H1 (cell line): ENCODE measurements at regions not wholly inside any gene's neighbourhood (a gene's known extent, or its start where the extent isn't known, plus 50 kb on each side); places are given as distances from the start of the nearest gene placed in this dataset.

ENCODE experiments used
- CTCF ChIA-PET: fragments of 300-600 bp; sonication (Branson Sonifier 250); formaldehyde crosslinking; loops from one replicate; lab custom pipeline; 2021; ENCODE audit not compliant: partially characterized antibody; lab: Charles Lee
- POLR2A ChIA-PET: fragments of 300-600 bp; sonication (Branson Sonifier 250); formaldehyde crosslinking; loops from one replicate; lab custom pipeline; 2021; ENCODE audit warnings: inconsistent platforms; ENCODE audit not compliant: partially characterized antibody; lab: Charles Lee
- DNase-seq, 2 experiments: peaks; one replicate each; pipeline versions ENCODE4 v3.0.0 to v3.0.0-alpha.2; 2010 to 2022; ENCODE audit warnings: low spot score in 2 of 2, low read depth in 1 of 2, mixed read lengths in 1 of 2
- FAIRE-seq: peaks from 2 replicates; lab custom pipeline; 2011; peaks lifted over from hg19 to GRCh38; lab: Jason Lieb, UNC
- H2AFZ ChIP-seq: 2 replicates; pipeline ENCODE4 v1.8.1; 2012; ENCODE audit warnings: low read length, inconsistent platforms
- H2AK5ac ChIP-seq: 2 replicates; pipeline ENCODE4 v1.6.1; 2013; ENCODE audit warnings: low read depth, low read length
- H2BK120ac ChIP-seq: replicated peaks from 2 replicates; pipeline ENCODE3; 2013; ENCODE audit warnings: low read depth, low read length, inconsistent platforms
- H2BK12ac ChIP-seq: 2 replicates; pipeline ENCODE4 v1.6.1; 2013; ENCODE audit warnings: low read depth, low read length
- H2BK15ac ChIP-seq: 2 replicates; pipeline ENCODE4 v1.6.1; 2013; ENCODE audit warnings: low read length
- H2BK20ac ChIP-seq: 2 replicates; pipeline ENCODE4 v1.6.1; 2013; ENCODE audit warnings: low read length
- H2BK5ac ChIP-seq: 2 replicates; pipeline ENCODE4 v1.6.1; 2013; ENCODE audit warnings: low read depth, low read length
- H3K14ac ChIP-seq: 2 replicates; pipeline ENCODE4 v1.6.1; 2013; ENCODE audit warnings: inconsistent platforms; ENCODE audit not compliant: insufficient read length
- H3K18ac ChIP-seq: 2 replicates; pipeline ENCODE4 v1.6.1; 2013; ENCODE audit warnings: low read length; ENCODE audit errors: extremely low read depth
- H3K23ac ChIP-seq: 2 replicates; pipeline ENCODE4 v1.6.1; 2013; ENCODE audit warnings: inconsistent platforms; ENCODE audit not compliant: insufficient read length
- H3K23me2 ChIP-seq: 2 replicates; pipeline ENCODE4 v1.6.1; 2013; ENCODE audit warnings: low read depth, low read length
- H3K27ac ChIP-seq: 2 replicates; pipeline ENCODE4 v1.6.1; 2011; ENCODE audit warnings: low read depth, low read length, inconsistent platforms
- H3K27me3 ChIP-seq, 4 experiments: replicated peaks in 1 of 4; 1 replicate in 1 of 4; 2 replicates in 3 of 4; pipeline versions ENCODE4 v1.6.1 to v1.8.1; 2011 to 2013; ENCODE audit warnings: low read length in 3 of 4, mild to moderate bottlenecking in 3 of 4, inconsistent platforms in 2 of 4, mixed read lengths in 2 of 4, moderate library complexity in 1 of 4; ENCODE audit not compliant: control insufficient read depth in 3 of 4, insufficient read depth in 3 of 4; ENCODE audit errors: extremely low read depth in 1 of 4
- H3K36me3 ChIP-seq, 4 experiments: 2 replicates each; pipeline versions ENCODE4 v1.6.1 to v1.8.1; 2011 to 2013; ENCODE audit warnings: mild to moderate bottlenecking in 4 of 4, low read length in 3 of 4, moderate library complexity in 2 of 4, control low read depth in 1 of 4, inconsistent platforms in 1 of 4; ENCODE audit not compliant: insufficient read depth in 4 of 4, control insufficient read depth in 2 of 4
- H3K4ac ChIP-seq: replicated peaks from 2 replicates; pipeline ENCODE3; 2013; ENCODE audit warnings: low read length, low read depth, mixed read lengths, inconsistent platforms; ENCODE audit not compliant: insufficient read length
- H3K4me1 ChIP-seq, 4 experiments: replicated peaks in 1 of 4; 1 replicate in 1 of 4; 2 replicates in 3 of 4; pipeline versions ENCODE4 v1.6.1 to v1.8.1; 2011 to 2013; ENCODE audit warnings: low read length in 3 of 4, inconsistent platforms in 2 of 4, mixed read lengths in 1 of 4; ENCODE audit not compliant: insufficient read depth in 4 of 4, control insufficient read depth in 3 of 4
- H3K4me2 ChIP-seq, 2 experiments: 2 replicates each; pipeline versions ENCODE4 v1.6.1 to v1.8.1; 2011 to 2013; ENCODE audit warnings: low read depth in 2 of 2, low read length in 2 of 2, control low read depth in 1 of 2, inconsistent platforms in 1 of 2, mild to moderate bottlenecking in 1 of 2; ENCODE audit not compliant: insufficient read depth in 1 of 2
- H3K4me3 ChIP-seq, 4 experiments: fragments of 200-600, 300-600 bp in 1 of 4; sonication (generic), shearing (Covaris generic), sonication (Bioruptor Twin) in 1 of 4; 2 replicates each; pipeline versions ENCODE4 v1.5.1 to v1.8.1; 2011 to 2016; ENCODE audit warnings: low read length in 4 of 4, low read depth in 3 of 4, control low read depth in 2 of 4, inconsistent platforms in 2 of 4, mild to moderate bottlenecking in 2 of 4, mixed read lengths in 1 of 4, moderate library complexity in 1 of 4; ENCODE audit not compliant: insufficient read depth in 2 of 4; ENCODE audit errors: extremely low read depth in 1 of 4
- H3K56ac ChIP-seq: replicated peaks from 2 replicates; pipeline ENCODE3; 2013; ENCODE audit warnings: low read depth, mild to moderate bottlenecking, mixed read lengths, low read length, inconsistent platforms; ENCODE audit not compliant: insufficient read length
- H3K79me1 ChIP-seq: 2 replicates; pipeline ENCODE4 v1.6.1; 2013; ENCODE audit warnings: low read depth, low read length, control low read depth
- H3K79me2 ChIP-seq, 2 experiments: 2 replicates each; pipeline versions ENCODE4 v1.6.1 to v1.8.1; 2012 to 2013; ENCODE audit warnings: low read length in 2 of 2, mild to moderate bottlenecking in 2 of 2, inconsistent platforms in 1 of 2; ENCODE audit not compliant: insufficient read depth in 2 of 2, control insufficient read depth in 1 of 2
- H3K9ac ChIP-seq, 4 experiments: replicated peaks in 1 of 4; 1 replicate in 1 of 4; 2 replicates in 3 of 4; pipeline versions ENCODE4 v1.6.1 to v1.8.1; 2011 to 2013; ENCODE audit warnings: low read depth in 3 of 4, low read length in 3 of 4, control low read depth in 2 of 4, mild to moderate bottlenecking in 2 of 4, moderate library complexity in 2 of 4, inconsistent platforms in 1 of 4; ENCODE audit errors: extremely low read depth in 1 of 4
- H3K9me3 ChIP-seq, 2 experiments: 2 replicates each; pipeline versions ENCODE4 v1.6.1 to v1.8.1; 2012 to 2013; ENCODE audit warnings: mild to moderate bottlenecking in 2 of 2, moderate library complexity in 2 of 2, control low read depth in 1 of 2, inconsistent platforms in 1 of 2, low read depth in 1 of 2, low read length in 1 of 2, mixed read lengths in 1 of 2; ENCODE audit not compliant: insufficient read depth in 2 of 2
- H4K20me1 ChIP-seq, 2 experiments: replicated peaks in 1 of 2; 2 replicates each; pipeline versions ENCODE3 to v1.8.1; 2011 to 2013; ENCODE audit warnings: inconsistent platforms in 2 of 2, low read length in 2 of 2, mild to moderate bottlenecking in 1 of 2; ENCODE audit not compliant: insufficient read depth in 2 of 2, control insufficient read depth in 1 of 2
- H4K5ac ChIP-seq: 2 replicates; pipeline ENCODE4 v1.6.1; 2013; ENCODE audit warnings: low read length, low read depth, mixed read lengths, inconsistent platforms; ENCODE audit not compliant: insufficient read length
- H4K8ac ChIP-seq: 2 replicates; pipeline ENCODE4 v1.8.0; 2013; ENCODE audit warnings: mild to moderate bottlenecking, moderate library complexity, low read length, inconsistent platforms; ENCODE audit not compliant: insufficient read depth; ENCODE audit errors: extremely low read depth
- H4K91ac ChIP-seq: replicated peaks from 2 replicates; pipeline ENCODE3; 2013; ENCODE audit warnings: low read length, mixed read lengths, inconsistent platforms; ENCODE audit not compliant: insufficient read length
- BACH1 ChIP-seq: IDR thresholded peaks from 2 replicates; pipeline ENCODE4 v1.6.1; 2012; ENCODE audit warnings: low read length, improper control_type of control experiment
- CBX8 ChIP-seq: fragments of 300-800, 300-1000 bp; sonication (generic); IDR thresholded peaks from 2 replicates; pipeline ENCODE4 v1.7.1; 2016; ENCODE audit warnings: low read depth, low read length, borderline replicate concordance
- CHD2 ChIP-seq: IDR thresholded peaks from 2 replicates; pipeline ENCODE4 v1.6.1; 2012; ENCODE audit warnings: low read length, improper control_type of control experiment
- NRF1 ChIP-seq: IDR thresholded peaks from 2 replicates; pipeline ENCODE4 v1.6.1; 2011; ENCODE audit warnings: mild to moderate bottlenecking, low read depth, low read length, improper control_type of control experiment
- RFX5 ChIP-seq: IDR thresholded peaks from 2 replicates; pipeline ENCODE4 v1.6.1; 2011; ENCODE audit warnings: low read depth, low read length, improper control_type of control experiment, borderline replicate concordance
- RXRA ChIP-seq: IDR thresholded peaks from 2 replicates; pipeline ENCODE4 v1.6.1; 2011; ENCODE audit warnings: low read depth, mild to moderate bottlenecking, low read length, moderate library complexity; ENCODE audit not compliant: insufficient read depth
- SRF ChIP-seq: IDR thresholded peaks from 2 replicates; pipeline ENCODE4 v1.6.1; 2011; ENCODE audit warnings: mild to moderate bottlenecking, low read depth, low read length, moderate library complexity
- TAF7 ChIP-seq: optimal IDR thresholded peaks from 2 replicates; pipeline ENCODE3; 2011; ENCODE audit warnings: low read depth, mild to moderate bottlenecking, inconsistent platforms, low read length, moderate library complexity, borderline replicate concordance
- TCF12 ChIP-seq: IDR thresholded peaks from 2 replicates; pipeline ENCODE4 v1.6.1; 2011; ENCODE audit warnings: low read depth, mild to moderate bottlenecking, low read length
- USF2 ChIP-seq: IDR thresholded peaks from 2 replicates; pipeline ENCODE4 v1.6.1; 2011; ENCODE audit warnings: low read length, improper control_type of control experiment
- WGBS, 2 experiments: shearing (Covaris generic) in 1 of 2; methylation state at CpG; one replicate each; pipeline versions ENCODE4 v1.1.6 to v1.1.7; 2013 to 2015; ENCODE audit warnings: low lambda C conversion rate in 2 of 2, mixed read lengths in 2 of 2, inconsistent platforms in 1 of 2, low coverage in 1 of 2, missing lambda C conversion rate in 1 of 2; ENCODE audit not compliant: insufficient replicate concordance in 2 of 2, insufficient coverage in 1 of 2, insufficient read length in 1 of 2; ENCODE audit errors: extremely low coverage in 1 of 2, missing lambda C conversion rate in 1 of 2; 5-methylcytosine and 5-hydroxymethylcytosine counted together

- no peak overlapping the region for H4K5ac ChIP-seq
- WGBS, 2 experiments: 98% methylated on average over 6 of the region's 6 CpGs; no CpG with 5 or more reads in 1 of the 2 experiments
- H4K91ac ChIP-seq: no peak overlapping the region
- no peaks in the 10 kb centered on the region for H3K79me1 ChIP-seq
- no peaks in the 10 kb centered on the region for H3K23me2 ChIP-seq
- H3K4me1 ChIP-seq: 0 out of 7 replicates have a peak, but pooled peaks cover 0 to 2% (median 0%) of the 10 kb centered on the region in 4 experiments
- H3K79me2 ChIP-seq: no peaks in the 10 kb centered on the region
- H3K9ac ChIP-seq: no peak overlapping the region
- peaks cover 0 to 2% of the 10 kb centered on the region in 2 experiments for H4K20me1 ChIP-seq
- no peak overlapping the region for H2BK120ac ChIP-seq
- H3K9me3 ChIP-seq: no peaks in the 10 kb centered on the region
- POLR2A ChIA-PET: no interaction called here
- no peak overlapping the region for H3K4me2 ChIP-seq
- no peak overlapping the region for H3K56ac ChIP-seq
- no peak overlapping the region for H2BK5ac ChIP-seq
- H3K14ac ChIP-seq: no peak overlapping the region
- H3K18ac ChIP-seq: no peak overlapping the region
- FAIRE-seq (no peak), DNase-seq (no peak)
- no peak overlapping the region for H2BK12ac ChIP-seq
- no peak overlapping the region for H2AFZ ChIP-seq
- H3K23ac ChIP-seq: no peak overlapping the region
- CTCF ChIA-PET: interaction anchor here (0.8 to 9.6 kb wide), 8 partner anchors 13 to 224 kb away, joined by 3 to 94 read pairs (median 4); no protein-coding TSS in a partner anchor
- H3K4me3 ChIP-seq: no peak overlapping the region
- no peak overlapping the region for H2BK15ac ChIP-seq
- no peak overlapping the region; the same call in 1 of the 2 replicates for H4K8ac ChIP-seq
- H2BK20ac ChIP-seq: no peak overlapping the region
- H3K36me3 ChIP-seq: no peaks in the 10 kb centered on the region
- no peaks in the 10 kb centered on the region for H3K27me3 ChIP-seq
- no peak overlapping the region for H2AK5ac ChIP-seq
- no peak overlapping the region for H3K27ac ChIP-seq
- no peak overlapping the region for H3K4ac ChIP-seq
- TF ChIP-seq CBX8 (no peak), TCF12 (no peak), SRF (no peak), RFX5 (no peak), USF2 (no peak), NRF1 (no peak), RXRA (no peak), CHD2 (no peak), BACH1 (no peak), TAF7 (no peak)
Measured at GRCh38 chr17:33950061-33950460, 305.0 kb upstream of the CCL2 start.
